ENCODE measurements at regions not wholly inside any gene's neighbourhood (a gene's known extent, or its start where the extent isn't known, plus 50 kb on each side); places are given as distances from the start of the nearest gene placed in this dataset.

GRCh38 chr3:68274286-68274685 lies 619.9 kb upstream of the SUCLG2 start:
- no peaks in the 10 kb centered on the region for H3K4me1 ChIP-seq (ENCODE audit: control insufficient read depth, extremely low read depth, insufficient read depth, low read length)
- CTCF ChIA-PET: no interaction called here
- no peak for FAIRE-seq
- H2AFZ ChIP-seq (ENCODE audit: low read depth, low read length): no peak overlapping the region
- no TSS peak for BruUV-seq (replicated peaks)
- no peak overlapping the region for H3K4me2 ChIP-seq (ENCODE audit: insufficient read depth, low read length)
- H3K9me3 ChIP-seq (replicated peaks; ENCODE audit: control insufficient read depth, insufficient read depth, low read length): peaks cover 2% of the 10 kb centered on the region
- no peaks in the 10 kb centered on the region for H3K79me2 ChIP-seq (ENCODE audit: control insufficient read depth, insufficient read depth, low read length)
- no peak for TF ChIP-seq JUN (IDR thresholded peaks at IDR 0.05; ENCODE audit: borderline replicate concordance, insufficient read depth, insufficient read length, low read depth)
- TF ChIP-seq MAX (IDR thresholded peaks at IDR 0.05; ENCODE audit: insufficient read depth, insufficient read length): no peak
- TF ChIP-seq EZH2 (IDR thresholded peaks at IDR 0.05; ENCODE audit: borderline replicate concordance, low read depth, low read length, severe bottlenecking): no peak
- TF ChIP-seq CTCF (IDR thresholded peaks at IDR 0.05; ENCODE audit: extremely low read depth in 1 of 2, insufficient read depth in 1 of 2, low read depth in 1 of 2, low read length in 2 of 2): no peak
- no peak for TF ChIP-seq POLR2AphosphoS5 (IDR thresholded peaks at IDR 0.05; ENCODE audit: insufficient read depth, low read depth, low read length)
- no peak for TF ChIP-seq FOS (IDR thresholded peaks at IDR 0.05; ENCODE audit: borderline replicate concordance, insufficient read depth, low read length)
- no peak for TF ChIP-seq POLR2A (IDR thresholded peaks at IDR 0.05; ENCODE audit: low read depth, low read length)
- no peak for TF ChIP-seq GATA2 (IDR thresholded peaks at IDR 0.05; ENCODE audit: insufficient read depth, insufficient read length, low read depth, low read length)
- no peak for TF ChIP-seq MYC (IDR thresholded peaks at IDR 0.05; ENCODE audit: low read depth, low read length)
- no peaks in the 10 kb centered on the region for H3K36me3 ChIP-seq (ENCODE audit: control insufficient read depth in 2 of 2, extremely low read depth in 1 of 2, insufficient read depth in 2 of 2, low read length in 2 of 2)
- H3K27ac ChIP-seq (ENCODE audit: insufficient read depth, low read depth, low read length): no peak overlapping the region
- no peaks in the 10 kb centered on the region for H4K20me1 ChIP-seq (replicated peaks; ENCODE audit: control insufficient read depth, extremely low read depth, insufficient read depth, low read length)
- dilution Hi-C loops (cut with MboI; ENCODE audit: extremely low pct_ligation_motif_present, low sequenced_read_pairs) (no loop called here), intact Hi-C loops (cut with micrococcal nuclease) (no loop called here)
- POLR2A ChIA-PET: no interaction called here
- no peak overlapping the region for H3K9ac ChIP-seq (replicated peaks; ENCODE audit: extremely low read depth, insufficient read depth, low read length)
- no peak overlapping the region for H3K4me3 ChIP-seq (replicated peaks in 1 of 3; ENCODE audit: insufficient read depth in 1 of 3, low read depth in 1 of 3, low read length in 3 of 3)
- DNase-seq (ENCODE audit: low read depth, low spot score): no peak
- H3K9me1 ChIP-seq (replicated peaks; ENCODE audit: control insufficient read depth, extremely low read depth, insufficient read depth, low read length): no peaks in the 10 kb centered on the region
- no peaks in the 10 kb centered on the region for H3K27me3 ChIP-seq (ENCODE audit: control insufficient read depth in 2 of 2, insufficient read depth in 2 of 2, low read length in 2 of 2)

Data from endothelial cell of umbilical vein (primary cell).